ENCODE measurements at regions not wholly inside any gene's neighbourhood (a gene's known extent, or its start where the extent isn't known, plus 50 kb on each side); places are given as distances from the start of the nearest gene placed in this dataset.

DNA sequence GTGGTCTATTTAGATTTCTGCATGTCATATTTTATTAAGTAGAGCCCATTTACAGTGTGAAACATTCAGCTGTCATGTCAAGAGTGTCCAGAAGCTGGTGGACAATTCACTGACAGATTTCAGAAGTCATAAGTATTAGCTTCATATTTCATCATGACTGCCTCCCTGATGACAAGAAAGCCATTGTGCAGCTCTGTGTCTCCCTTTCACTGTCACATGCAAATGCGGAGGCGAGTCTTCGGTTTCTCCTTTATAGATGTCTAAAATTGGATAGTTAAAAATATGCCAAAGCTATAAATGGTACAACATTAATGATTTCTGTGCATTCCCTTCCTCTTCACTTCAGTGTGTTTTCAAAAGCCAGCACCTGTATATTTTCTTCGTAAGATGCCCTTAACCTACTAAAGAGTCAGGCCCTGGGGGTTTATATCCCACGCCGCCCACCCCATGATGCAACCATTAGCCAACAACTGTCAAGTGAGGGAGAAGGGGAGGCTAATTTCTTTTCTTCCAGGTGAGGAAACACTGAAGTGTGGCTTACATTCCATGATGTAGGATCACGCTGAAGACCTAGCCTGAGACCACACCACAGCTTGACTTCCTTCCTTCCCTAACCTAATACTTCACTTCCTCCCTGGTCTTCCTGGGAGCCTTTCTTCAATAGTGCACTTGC lies 99.6 kb upstream of the DDX18 start:
- DNase-seq (ENCODE audit: insufficient read length) = no peak
- no peak for FAIRE-seq
- TF ChIP-seq POLR2A (IDR thresholded peaks at IDR 0.05; ENCODE audit: low read depth, low read length) (no peak), POLR2AphosphoS5 (IDR thresholded peaks at IDR 0.05; ENCODE audit: low read depth, low read length) (no peak), TAF1 (IDR thresholded peaks at IDR 0.05; ENCODE audit: borderline replicate concordance, low read depth, low read length) (no peak)

DNA sequence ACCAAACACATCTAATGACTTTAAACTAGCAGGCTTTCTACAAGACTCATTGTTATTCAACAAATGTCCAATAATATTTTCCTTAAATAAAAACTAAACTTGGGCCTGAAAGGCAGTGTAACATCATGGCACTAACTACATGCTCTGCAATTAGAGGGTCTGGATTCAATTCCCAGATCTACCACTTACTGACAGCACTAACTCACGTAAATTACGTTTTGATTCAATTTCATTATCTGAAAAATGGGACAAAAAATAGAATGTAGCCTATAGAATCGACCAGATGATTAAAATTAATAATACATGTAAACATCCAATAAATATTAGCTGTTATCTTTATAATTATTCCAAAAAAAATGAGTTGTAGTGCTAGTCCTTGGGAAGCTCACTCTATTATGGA lies 98.0 kb upstream of the DDX18 start:
- FAIRE-seq = no peak
- no peak for DNase-seq (ENCODE audit: insufficient read length)
- TF ChIP-seq TAF1 (IDR thresholded peaks at IDR 0.05; ENCODE audit: borderline replicate concordance, low read depth, low read length) = no peak
- no peak for TF ChIP-seq POLR2AphosphoS5 (IDR thresholded peaks at IDR 0.05; ENCODE audit: low read depth, low read length)
- TF ChIP-seq POLR2A (IDR thresholded peaks at IDR 0.05; ENCODE audit: low read depth, low read length) = no peak

- TF ChIP-seq TAF1 (IDR thresholded peaks at IDR 0.05; ENCODE audit: borderline replicate concordance, low read depth, low read length) = no peak
- no peak for TF ChIP-seq POLR2AphosphoS5 (IDR thresholded peaks at IDR 0.05; ENCODE audit: low read depth, low read length)
- no peak for TF ChIP-seq POLR2A (IDR thresholded peaks at IDR 0.05; ENCODE audit: low read depth, low read length)
- no peak for FAIRE-seq
- DNase-seq (ENCODE audit: insufficient read length) = no peak
Observed at GRCh38 chr2:117717072-117717471, 97.4 kb upstream of the DDX18 start.

GRCh38 chr2:117718048-117718447 lies 96.4 kb upstream of the DDX18 start:
- no peak for FAIRE-seq
- no peak for DNase-seq (ENCODE audit: insufficient read length)
- TF ChIP-seq POLR2A (IDR thresholded peaks at IDR 0.05; ENCODE audit: low read depth, low read length) (no peak), POLR2AphosphoS5 (IDR thresholded peaks at IDR 0.05; ENCODE audit: low read depth, low read length) (no peak), TAF1 (IDR thresholded peaks at IDR 0.05; ENCODE audit: borderline replicate concordance, low read depth, low read length) (no peak)

- FAIRE-seq (no peak), DNase-seq (ENCODE audit: insufficient read length) (no peak)
- TF ChIP-seq POLR2A (IDR thresholded peaks at IDR 0.05; ENCODE audit: low read depth, low read length) = no peak
- no peak for TF ChIP-seq POLR2AphosphoS5 (IDR thresholded peaks at IDR 0.05; ENCODE audit: low read depth, low read length)
- no peak for TF ChIP-seq TAF1 (IDR thresholded peaks at IDR 0.05; ENCODE audit: borderline replicate concordance, low read depth, low read length)
Observed at GRCh38 chr2:117720765-117721164, 93.7 kb upstream of the DDX18 start.

DNA sequence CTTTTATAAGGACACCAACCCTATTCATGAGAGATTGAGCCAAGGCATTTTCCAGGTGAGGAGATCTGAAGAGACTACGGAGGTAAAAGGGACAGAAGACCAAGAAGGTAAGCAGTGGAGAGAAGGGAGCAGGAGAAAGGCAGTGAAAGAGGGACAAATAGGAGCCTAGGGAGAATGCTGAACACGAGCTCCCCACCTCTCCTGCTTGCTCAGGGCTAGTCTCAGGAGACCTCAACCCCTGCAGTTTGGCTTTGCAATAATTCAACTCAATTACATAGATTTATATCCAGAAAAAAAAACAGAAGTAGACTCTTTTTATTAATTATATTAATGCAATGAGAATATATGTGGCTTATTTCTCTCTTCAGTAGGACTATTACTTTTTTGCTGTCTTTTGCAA lies 91.0 kb upstream of the DDX18 start:
- FAIRE-seq (no peak), DNase-seq (ENCODE audit: insufficient read length) (no peak)
- no peak for TF ChIP-seq POLR2AphosphoS5 (IDR thresholded peaks at IDR 0.05; ENCODE audit: low read depth, low read length)
- no peak for TF ChIP-seq POLR2A (IDR thresholded peaks at IDR 0.05; ENCODE audit: low read depth, low read length)
- TF ChIP-seq TAF1 (IDR thresholded peaks at IDR 0.05; ENCODE audit: borderline replicate concordance, low read depth, low read length) = no peak

- no peak for TF ChIP-seq POLR2AphosphoS5 (IDR thresholded peaks at IDR 0.05; ENCODE audit: low read depth, low read length)
- TF ChIP-seq TAF1 (IDR thresholded peaks at IDR 0.05; ENCODE audit: borderline replicate concordance, low read depth, low read length) = no peak
- no peak for TF ChIP-seq POLR2A (IDR thresholded peaks at IDR 0.05; ENCODE audit: low read depth, low read length)
- DNase-seq (ENCODE audit: insufficient read length) (no peak), FAIRE-seq (no peak)
Observed at GRCh38 chr2:117723888-117724434, 90.5 kb upstream of the DDX18 start.

GRCh38 chr2:117726747-117727146 lies 87.7 kb upstream of the DDX18 start:
- TF ChIP-seq POLR2A (IDR thresholded peaks at IDR 0.05; ENCODE audit: low read depth, low read length) = no peak
- DNase-seq (ENCODE audit: insufficient read length) = no peak
- FAIRE-seq = no peak

GRCh38 chr2:117737846-117738245 lies 76.6 kb upstream of the DDX18 start:
- DNase-seq (ENCODE audit: insufficient read length) (no peak), FAIRE-seq (no peak)
- TF ChIP-seq POLR2AphosphoS5 (IDR thresholded peaks at IDR 0.05; ENCODE audit: low read depth, low read length) (no peak), TAF1 (IDR thresholded peaks at IDR 0.05; ENCODE audit: borderline replicate concordance, low read depth, low read length) (no peak)

DNA sequence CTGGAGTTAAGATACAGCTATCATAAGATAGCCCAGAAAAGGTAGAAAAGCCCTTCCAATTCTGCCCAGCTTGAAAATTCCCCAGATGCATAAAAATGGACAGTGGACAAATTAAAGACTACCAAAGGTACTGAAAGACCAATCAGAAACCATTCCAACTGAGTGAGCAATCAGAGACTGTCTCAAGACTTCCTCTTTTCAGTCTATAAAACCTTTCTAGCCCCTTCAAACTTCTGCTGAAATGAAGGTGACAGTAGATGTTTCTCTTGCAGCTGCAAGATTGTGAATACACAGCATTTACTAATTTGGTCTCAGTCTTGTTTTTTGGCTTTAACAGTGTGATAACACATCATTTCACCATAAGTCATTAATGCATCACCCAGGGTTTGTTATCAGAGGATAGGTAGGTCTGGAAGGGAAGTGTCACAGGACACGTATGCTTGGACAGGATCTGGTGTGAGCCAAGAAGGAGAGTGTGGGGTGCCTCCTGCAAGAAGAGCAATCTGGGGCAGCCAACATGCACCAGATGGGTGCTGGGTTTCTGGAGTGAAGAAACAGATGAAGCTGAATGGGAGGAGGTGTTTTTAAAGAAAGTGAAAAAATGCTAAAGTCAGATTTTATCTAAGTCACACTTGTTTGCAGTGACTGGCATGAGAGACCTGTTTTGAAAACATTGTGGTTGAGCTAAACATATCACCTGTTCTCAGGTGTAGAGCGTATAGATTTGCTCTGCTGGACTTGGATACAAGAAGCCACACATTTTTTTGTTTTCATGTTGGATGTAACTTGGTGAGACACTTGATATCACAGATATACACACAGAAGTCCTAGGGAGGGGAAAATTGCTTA lies 75.3 kb upstream of the DDX18 start:
- FAIRE-seq (no peak), DNase-seq (ENCODE audit: insufficient read length) (no peak)
- no peak for TF ChIP-seq POLR2A (IDR thresholded peaks at IDR 0.05; ENCODE audit: low read depth, low read length)
- TF ChIP-seq TAF1 (IDR thresholded peaks at IDR 0.05; ENCODE audit: borderline replicate concordance, low read depth, low read length) = no peak
- no peak for TF ChIP-seq POLR2AphosphoS5 (IDR thresholded peaks at IDR 0.05; ENCODE audit: low read depth, low read length)

- DNase-seq (ENCODE audit: insufficient read length) = no peak
- no peak for FAIRE-seq
Observed at GRCh38 chr2:117745537-117745936, 69.0 kb upstream of the DDX18 start.

GRCh38 chr2:117755768-117756167 lies 58.7 kb upstream of the DDX18 start:
- FAIRE-seq (no peak), DNase-seq (ENCODE audit: insufficient read length) (no peak)
- TF ChIP-seq TAF1 (IDR thresholded peaks at IDR 0.05; ENCODE audit: borderline replicate concordance, low read depth, low read length) (no peak), POLR2AphosphoS5 (IDR thresholded peaks at IDR 0.05; ENCODE audit: low read depth, low read length) (no peak), POLR2A (IDR thresholded peaks at IDR 0.05; ENCODE audit: low read depth, low read length) (no peak)

More at GRCh38 chr2:117745537-117745936, 69.0 kb upstream of the DDX18 start:
- no peak for TF ChIP-seq TAF1 (IDR thresholded peaks at IDR 0.05; ENCODE audit: borderline replicate concordance, low read depth, low read length)
- TF ChIP-seq POLR2A (IDR thresholded peaks at IDR 0.05; ENCODE audit: low read depth, low read length) = no peak
- TF ChIP-seq POLR2AphosphoS5 (IDR thresholded peaks at IDR 0.05; ENCODE audit: low read depth, low read length) = no peak
